Colonic mucosa (tissue), 4 donors: ENCODE measurements at regions not wholly inside any gene's neighbourhood (a gene's known extent, or its start where the extent isn't known, plus 50 kb on each side); places are given as distances from the start of the nearest gene placed in this dataset.

Source experiments
- DNase-seq: peaks from one replicate; pipeline ENCODE4 v3.0.0-alpha.2; 2020
- H3K27ac ChIP-seq: fragments of 200-600 bp; one replicate; pipeline ENCODE4 v1.8.0; 2021
- H3K27me3 ChIP-seq: fragments of 200-600 bp; one replicate; pipeline ENCODE4 v1.8.0; 2021
- H3K36me3 ChIP-seq: fragments of 200-600 bp; one replicate; pipeline ENCODE4 v1.8.0; 2021
- H3K4me1 ChIP-seq: fragments of 200-600 bp; one replicate; pipeline ENCODE4 v1.8.0; 2021; ENCODE audit warnings: mild to moderate bottlenecking
- H3K4me3 ChIP-seq: fragments of 200-600 bp; one replicate; pipeline ENCODE4 v1.8.0; 2021
- H3K9ac ChIP-seq, 2 donors: one replicate each; pipeline ENCODE4 v1.7.0; 2013; ENCODE audit warnings: control low read depth in 2 of 2, low read depth in 2 of 2, low read length in 2 of 2
- H3K9me3 ChIP-seq: fragments of 200-600 bp; one replicate; pipeline ENCODE4 v1.8.0; 2021
- intact Hi-C: fragments of 100-400 bp; cut with DNase I; formaldehyde crosslinking; loops from one replicate; pipeline ENCODE4 v1.14.1; 2022
- TF ChIP-seq, protein P1 (sequence below): fragments of 200-600 bp; IDR thresholded peaks from one replicate; pipeline ENCODE4 v1.8.0; 2022; ENCODE audit warnings: antibody characterized with exemption, mild to moderate bottlenecking
- donor health status: healthy.
- donor health status: DM: no; HTN: no; CAD: no.
- donor health status: DM: no; HTN: no; CAD: no.

DNA sequence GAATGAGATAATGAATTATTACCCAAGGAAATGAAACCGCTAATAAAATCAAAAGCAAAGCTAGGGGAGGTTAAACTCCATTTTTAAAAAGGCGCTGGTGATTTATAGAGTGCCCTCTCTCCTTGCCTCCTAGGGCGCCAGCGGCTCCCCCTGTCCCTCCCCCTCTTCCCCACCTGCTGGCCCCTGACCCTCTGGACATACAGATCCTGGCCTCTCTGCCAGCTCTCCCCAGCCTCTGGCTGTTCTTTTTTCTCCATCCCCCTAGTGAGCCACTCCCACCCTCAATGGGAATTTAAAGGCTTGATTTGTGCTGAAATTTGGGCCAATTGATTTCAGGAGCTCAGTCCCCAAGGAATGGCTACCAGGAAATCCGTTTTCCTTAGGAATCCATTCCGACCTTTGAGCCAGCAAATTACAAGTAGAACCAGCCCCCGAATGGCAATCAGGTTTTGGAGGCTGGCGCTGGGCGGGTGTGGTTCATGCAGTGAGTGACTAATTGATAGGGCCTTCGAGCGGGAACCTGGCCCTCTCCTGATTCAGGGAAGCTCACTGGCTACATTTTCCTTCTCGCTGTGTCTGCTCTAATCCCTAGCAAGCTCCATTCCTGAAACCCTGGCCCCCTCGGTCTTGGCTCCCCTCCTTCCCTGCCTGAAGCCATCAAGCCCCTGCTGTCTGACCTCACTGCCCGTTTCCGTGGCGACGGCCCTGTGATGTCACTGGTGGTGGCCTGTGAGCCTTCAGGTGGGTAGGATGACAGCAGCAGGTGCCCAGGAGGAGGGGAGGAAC, 141.9 kb upstream of the SDK2 start:
- no peak overlapping the region for H3K4me3 ChIP-seq
- TF ChIP-seq, protein P1, sequence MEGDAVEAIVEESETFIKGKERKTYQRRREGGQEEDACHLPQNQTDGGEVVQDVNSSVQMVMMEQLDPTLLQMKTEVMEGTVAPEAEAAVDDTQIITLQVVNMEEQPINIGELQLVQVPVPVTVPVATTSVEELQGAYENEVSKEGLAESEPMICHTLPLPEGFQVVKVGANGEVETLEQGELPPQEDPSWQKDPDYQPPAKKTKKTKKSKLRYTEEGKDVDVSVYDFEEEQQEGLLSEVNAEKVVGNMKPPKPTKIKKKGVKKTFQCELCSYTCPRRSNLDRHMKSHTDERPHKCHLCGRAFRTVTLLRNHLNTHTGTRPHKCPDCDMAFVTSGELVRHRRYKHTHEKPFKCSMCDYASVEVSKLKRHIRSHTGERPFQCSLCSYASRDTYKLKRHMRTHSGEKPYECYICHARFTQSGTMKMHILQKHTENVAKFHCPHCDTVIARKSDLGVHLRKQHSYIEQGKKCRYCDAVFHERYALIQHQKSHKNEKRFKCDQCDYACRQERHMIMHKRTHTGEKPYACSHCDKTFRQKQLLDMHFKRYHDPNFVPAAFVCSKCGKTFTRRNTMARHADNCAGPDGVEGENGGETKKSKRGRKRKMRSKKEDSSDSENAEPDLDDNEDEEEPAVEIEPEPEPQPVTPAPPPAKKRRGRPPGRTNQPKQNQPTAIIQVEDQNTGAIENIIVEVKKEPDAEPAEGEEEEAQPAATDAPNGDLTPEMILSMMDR, result no peak
- intact Hi-C loops, result no loop called here
- H3K9me3 ChIP-seq, result no peaks in the 10 kb centered on the region
- H3K27ac ChIP-seq, result peak overlapping the region; percentile 47
- H3K9ac ChIP-seq, result no peak overlapping the region
- peak; percentile 88 for DNase-seq
- H3K36me3 ChIP-seq, result no peaks in the 10 kb centered on the region
- H3K27me3 ChIP-seq, result no peaks in the 10 kb centered on the region
- peaks cover 5% of the 10 kb centered on the region for H3K4me1 ChIP-seq

DNA sequence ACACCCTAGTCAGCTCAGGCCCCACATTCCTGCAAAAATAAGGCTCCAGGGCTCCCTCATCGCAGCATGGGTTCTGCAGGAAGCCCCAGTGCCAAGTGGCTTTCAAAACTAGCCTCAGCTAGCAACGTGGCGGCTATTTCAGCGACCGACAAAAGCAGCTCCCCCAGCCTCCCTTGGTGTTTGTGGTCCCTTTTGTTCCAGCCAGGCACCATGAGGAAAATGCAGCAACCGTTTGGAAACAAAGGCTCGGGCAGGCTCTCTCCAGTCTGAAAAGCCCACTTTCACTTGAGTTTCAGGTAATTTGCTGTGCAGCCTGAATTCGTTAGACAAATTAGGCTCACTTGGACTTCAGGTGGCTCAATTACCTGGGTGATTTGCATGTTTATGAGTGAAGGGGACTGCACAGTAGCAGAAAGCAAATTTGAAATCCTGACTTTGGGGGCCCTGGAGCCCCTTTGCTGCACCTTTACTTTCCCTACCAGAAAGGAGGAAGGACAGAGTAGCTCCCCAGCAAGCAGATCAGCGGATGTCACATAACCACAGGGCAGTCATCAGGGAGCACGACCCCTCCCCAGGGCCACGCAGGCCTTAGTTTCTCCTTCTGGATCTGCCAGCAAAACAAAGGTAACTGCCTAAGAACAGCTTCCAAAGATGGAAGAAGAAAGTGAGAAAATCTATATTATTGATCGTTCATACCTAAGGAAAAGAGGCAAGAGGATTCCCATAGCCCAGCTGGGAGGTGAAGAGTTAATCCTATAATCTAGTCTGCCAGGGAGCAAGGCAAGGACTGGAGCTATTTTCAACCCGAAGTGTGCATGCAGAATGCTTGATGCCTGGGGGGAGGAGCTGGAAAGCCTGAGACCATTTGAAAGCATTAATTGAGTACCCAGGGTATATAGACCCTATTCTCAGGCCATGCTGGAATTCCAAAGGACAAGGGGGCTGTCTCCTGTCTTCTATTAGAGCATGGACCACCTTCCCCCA, 143.1 kb upstream of the SDK2 start:
- no peak overlapping the region for H3K27ac ChIP-seq
- TF ChIP-seq, protein P1, result no peak
- H3K9me3 ChIP-seq, result no peaks in the 10 kb centered on the region
- no peak overlapping the region for H3K9ac ChIP-seq
- DNase-seq, result no peak
- H3K4me1 ChIP-seq, result peaks cover 5% of the 10 kb centered on the region
- H3K36me3 ChIP-seq, result no peaks in the 10 kb centered on the region
- H3K27me3 ChIP-seq, result no peaks in the 10 kb centered on the region
- intact Hi-C loops, result no loop called here
- no peak overlapping the region for H3K4me3 ChIP-seq

DNA sequence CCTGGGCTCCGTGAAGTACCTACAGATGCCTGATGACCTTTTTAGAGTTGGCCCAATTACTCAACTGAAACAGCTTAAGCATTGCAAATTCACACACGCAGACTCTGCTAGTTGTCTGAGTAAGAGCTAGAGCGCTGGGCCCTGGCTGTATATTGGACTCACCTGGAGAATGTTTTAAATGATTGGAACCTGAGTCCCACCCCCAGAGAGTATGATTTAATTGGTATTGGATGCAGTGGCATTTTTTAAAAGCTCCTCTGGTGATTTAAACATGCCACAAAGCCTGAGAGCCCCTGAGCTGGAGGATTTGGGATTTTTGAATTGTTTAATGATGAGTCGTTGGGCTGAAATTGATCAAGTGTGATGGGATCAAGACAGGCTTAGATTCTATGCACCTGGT, 143.9 kb upstream of the SDK2 start:
- Histone ChIP-seq H3K27ac (no peak overlapping the region), H3K36me3 (no peaks in the 10 kb centered on the region), H3K4me3 (no peak overlapping the region), H3K9me3 (no peaks in the 10 kb centered on the region), H3K9ac (no peak overlapping the region), H3K4me1 (peaks cover 5% of the 10 kb centered on the region), H3K27me3 (no peaks in the 10 kb centered on the region)
- TF ChIP-seq, protein P1, result no peak
- intact Hi-C loops, result no loop called here
- no peak for DNase-seq

DNA sequence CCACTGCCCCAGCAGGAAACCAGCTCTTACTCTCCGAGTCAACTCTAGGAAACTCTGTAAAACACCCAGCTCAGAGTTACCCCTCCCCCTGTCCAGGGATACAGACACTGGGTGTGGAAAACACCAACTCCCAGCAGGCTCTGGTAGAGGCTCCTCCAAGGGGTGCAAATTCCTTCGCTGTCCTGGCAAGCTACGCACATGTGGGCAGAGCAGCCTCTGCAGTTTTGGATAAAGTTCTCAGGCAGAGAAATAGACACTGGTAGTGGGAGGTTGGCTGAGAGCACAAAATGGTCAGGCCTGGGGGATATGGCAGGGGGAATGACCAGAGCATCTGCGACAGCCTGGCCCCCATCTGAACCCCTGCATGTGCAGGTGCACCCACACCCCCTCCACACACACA, 146.9 kb upstream of the SDK2 start:
- intact Hi-C loops, result no loop called here

DNA sequence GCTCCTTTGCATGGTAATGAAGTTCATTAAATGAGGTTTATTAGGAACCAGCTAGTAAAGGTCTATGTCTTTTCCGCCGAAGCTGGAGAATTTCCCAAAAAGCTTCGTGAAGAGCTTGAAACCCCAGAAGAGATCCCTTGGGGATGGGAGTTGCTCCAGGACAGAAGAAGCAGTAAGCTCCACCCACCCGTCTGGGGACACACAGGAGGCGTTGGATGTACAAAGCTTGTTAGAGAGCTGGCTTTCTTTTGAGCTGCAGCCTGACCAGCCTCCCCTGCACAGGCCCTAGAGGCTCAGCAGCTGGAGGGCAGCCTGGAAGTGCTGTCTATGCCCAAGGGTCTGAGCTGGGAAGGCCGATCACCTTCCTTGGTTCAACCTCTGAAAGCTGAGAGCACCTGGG, 147.4 kb upstream of the SDK2 start:
- no peak for DNase-seq
- Histone ChIP-seq H3K36me3 (no peaks in the 10 kb centered on the region), H3K27ac (no peak overlapping the region), H3K9me3 (no peaks in the 10 kb centered on the region), H3K27me3 (no peaks in the 10 kb centered on the region), H3K4me1 (no peaks in the 10 kb centered on the region), H3K9ac (no peak overlapping the region), H3K4me3 (no peak overlapping the region)
- TF ChIP-seq, protein P1, result no peak
- intact Hi-C loops, result no loop called here

More for the DNA sequence above, 146.9 kb upstream of the SDK2 start:
- H3K4me3 ChIP-seq, result no peak overlapping the region
- no peaks in the 10 kb centered on the region for H3K36me3 ChIP-seq
- no peak overlapping the region for H3K27ac ChIP-seq
- no peak overlapping the region for H3K9ac ChIP-seq
- TF ChIP-seq, protein P1, result no peak
- H3K4me1 ChIP-seq, result no peaks in the 10 kb centered on the region
- DNase-seq, result no peak
- H3K9me3 ChIP-seq, result no peaks in the 10 kb centered on the region
- H3K27me3 ChIP-seq, result no peaks in the 10 kb centered on the region
